Keratinocyte (primary cell): ENCODE measurements at regions not wholly inside any gene's neighbourhood (a gene's known extent, or its start where the extent isn't known, plus 50 kb on each side); places are given as distances from the start of the nearest gene placed in this dataset.
"Not testable (repeated sequence)": the region's sequence is repeated elsewhere in the genome, so short reads cannot be mapped to it uniquely, and the experiment has no call there.

ENCODE experiments used
- EZH2 ChIP-seq: IDR thresholded peaks from one replicate; pipeline ENCODE4 v1.6.1; 2012; ENCODE audit warnings: inconsistent platforms, mild to moderate bottlenecking, low read length, moderate library complexity
- TF ChIP-seq, protein P1 (sequence below), 3 experiments: IDR thresholded peaks in 1 of 3; conservative IDR thresholded peaks in 1 of 3; optimal IDR thresholded peaks in 1 of 3; 2 replicates in 2 of 3; 3 replicates in 1 of 3; pipeline versions ENCODE3 to v1.5.1; 2011; ENCODE audit warnings: low read length in 3 of 3, mild to moderate bottlenecking in 3 of 3, moderate library complexity in 2 of 3, control low read depth in 1 of 3, inconsistent platforms in 1 of 3; ENCODE audit not compliant: insufficient read depth in 2 of 3; ENCODE audit errors: extremely low read depth in 1 of 3

DNA sequence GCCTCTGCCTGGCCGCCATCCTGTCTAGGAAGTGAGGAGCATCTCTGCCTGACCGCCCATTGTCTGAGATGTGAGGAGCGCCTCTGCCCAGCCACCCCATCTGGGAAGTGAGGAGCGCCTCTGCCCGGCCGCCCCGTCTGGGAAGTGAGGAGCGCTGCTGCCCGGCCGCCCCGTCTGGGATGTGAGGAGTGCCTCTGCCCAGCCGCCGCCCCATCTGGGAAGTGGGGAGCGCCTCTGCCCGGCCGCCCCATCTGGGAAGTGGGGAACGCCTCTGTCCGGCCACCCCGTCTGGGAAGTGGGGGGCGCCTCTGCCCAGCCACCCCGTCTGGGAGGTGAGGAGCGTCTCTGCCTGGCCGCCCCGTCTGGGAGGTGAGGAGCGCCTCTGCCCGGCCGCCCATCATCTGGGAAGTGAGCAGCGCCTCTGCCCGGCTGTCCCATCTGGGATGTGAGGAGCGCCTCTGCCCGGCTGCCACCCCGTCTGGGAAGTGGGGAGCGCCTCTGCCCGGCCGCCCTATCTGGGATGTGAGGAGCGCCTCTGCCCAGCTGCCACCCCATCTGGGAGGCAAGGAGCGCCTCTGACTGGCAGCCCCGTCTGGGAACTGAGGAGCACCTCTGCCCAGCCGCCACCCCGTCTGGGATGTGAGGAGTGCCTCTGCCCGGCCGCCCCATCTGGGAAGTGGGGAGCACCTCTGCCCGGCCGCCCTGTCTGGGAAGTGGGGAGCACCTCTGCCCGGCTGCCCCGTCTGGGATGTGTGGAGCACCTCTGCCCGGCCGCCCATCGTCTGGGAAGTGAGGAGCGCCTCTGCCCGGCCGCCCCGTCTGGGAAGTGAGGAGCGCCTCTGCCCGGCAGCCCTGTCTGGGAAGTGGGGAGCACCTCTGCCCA is 787.3 kb downstream of the PLA2G4A start:
- TF ChIP-seq, protein P1, sequence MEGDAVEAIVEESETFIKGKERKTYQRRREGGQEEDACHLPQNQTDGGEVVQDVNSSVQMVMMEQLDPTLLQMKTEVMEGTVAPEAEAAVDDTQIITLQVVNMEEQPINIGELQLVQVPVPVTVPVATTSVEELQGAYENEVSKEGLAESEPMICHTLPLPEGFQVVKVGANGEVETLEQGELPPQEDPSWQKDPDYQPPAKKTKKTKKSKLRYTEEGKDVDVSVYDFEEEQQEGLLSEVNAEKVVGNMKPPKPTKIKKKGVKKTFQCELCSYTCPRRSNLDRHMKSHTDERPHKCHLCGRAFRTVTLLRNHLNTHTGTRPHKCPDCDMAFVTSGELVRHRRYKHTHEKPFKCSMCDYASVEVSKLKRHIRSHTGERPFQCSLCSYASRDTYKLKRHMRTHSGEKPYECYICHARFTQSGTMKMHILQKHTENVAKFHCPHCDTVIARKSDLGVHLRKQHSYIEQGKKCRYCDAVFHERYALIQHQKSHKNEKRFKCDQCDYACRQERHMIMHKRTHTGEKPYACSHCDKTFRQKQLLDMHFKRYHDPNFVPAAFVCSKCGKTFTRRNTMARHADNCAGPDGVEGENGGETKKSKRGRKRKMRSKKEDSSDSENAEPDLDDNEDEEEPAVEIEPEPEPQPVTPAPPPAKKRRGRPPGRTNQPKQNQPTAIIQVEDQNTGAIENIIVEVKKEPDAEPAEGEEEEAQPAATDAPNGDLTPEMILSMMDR (optimal IDR thresholded peaks at IDR 0.05 in 1 of 3, IDR thresholded peaks at IDR 0.05 in 1 of 3, conservative IDR thresholded peaks at IDR 0.05 in 1 of 3; ENCODE audit: extremely low read depth in 1 of 3, insufficient read depth in 2 of 3, low read length in 3 of 3), result not testable (repeated sequence)
- TF ChIP-seq EZH2, result not testable (repeated sequence)
